ENCODE measurements at regions not wholly inside any gene's neighbourhood (a gene's known extent, or its start where the extent isn't known, plus 50 kb on each side); places are given as distances from the start of the nearest gene placed in this dataset.

DNA sequence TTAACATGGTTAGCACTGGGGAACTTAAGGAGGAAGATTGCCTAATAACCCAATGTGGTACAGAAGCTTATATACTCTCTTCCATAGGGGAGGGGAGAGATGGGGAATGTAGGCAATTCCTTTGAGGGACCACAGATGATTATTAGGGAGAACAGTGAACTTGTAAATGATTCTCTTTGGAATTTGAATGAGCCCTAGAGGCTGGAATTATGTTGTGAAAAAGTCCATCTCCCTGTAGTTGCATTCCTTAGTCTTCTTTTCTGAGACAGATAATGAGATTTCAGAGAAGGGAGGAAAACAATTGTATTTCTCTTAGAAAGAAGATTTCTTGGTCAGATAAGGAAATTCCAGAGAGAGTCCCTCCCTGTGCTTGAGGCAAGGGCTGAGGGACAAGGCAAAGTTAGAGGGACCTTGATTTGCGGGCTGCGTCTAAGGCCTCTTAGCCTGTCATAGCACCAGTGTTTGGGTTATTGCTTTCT is 89.0 kb upstream of the HMCN1 start:
- no peak for DNase-seq

DNA sequence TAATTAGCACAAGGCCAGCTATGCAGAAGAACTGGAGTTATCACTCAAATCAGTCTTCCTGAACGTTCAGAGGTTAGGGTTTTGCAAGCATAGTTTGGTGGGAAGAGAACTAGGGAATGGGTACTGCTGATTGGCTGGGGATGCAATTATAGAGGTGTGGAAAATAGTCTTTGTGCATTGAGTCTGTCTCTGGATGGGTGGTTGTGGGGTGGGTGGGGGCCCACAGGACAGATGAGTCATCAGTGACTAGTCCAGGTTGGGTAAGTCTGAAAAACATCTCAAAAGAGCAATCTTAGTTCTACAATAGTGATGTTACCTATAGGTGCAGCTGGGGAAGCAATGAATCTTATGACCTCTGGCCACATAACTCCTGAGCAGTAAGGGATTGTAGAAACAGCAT is 89.7 kb upstream of the HMCN1 start:
- DNase-seq, result no peak

DNA sequence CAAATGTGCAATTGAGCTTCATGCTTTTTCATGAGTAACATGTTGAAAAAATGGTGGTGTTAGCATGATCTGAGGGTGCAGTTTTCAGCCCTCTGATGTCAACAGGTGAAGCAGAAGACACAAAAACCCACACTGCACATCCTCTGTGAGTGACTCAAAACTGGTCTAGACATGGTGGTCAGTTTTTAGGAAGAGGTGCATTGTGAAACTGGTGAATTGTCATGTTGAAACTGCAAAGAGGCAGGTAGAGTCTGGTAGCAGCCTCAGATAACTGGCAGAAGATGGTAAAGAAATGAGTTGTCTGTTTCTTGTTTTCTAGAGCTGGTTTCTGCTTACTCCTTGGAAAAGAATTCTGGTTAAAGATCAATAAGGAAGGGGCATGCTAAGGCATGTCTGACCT is 97.3 kb upstream of the HMCN1 start:
- no peak for DNase-seq

DNA sequence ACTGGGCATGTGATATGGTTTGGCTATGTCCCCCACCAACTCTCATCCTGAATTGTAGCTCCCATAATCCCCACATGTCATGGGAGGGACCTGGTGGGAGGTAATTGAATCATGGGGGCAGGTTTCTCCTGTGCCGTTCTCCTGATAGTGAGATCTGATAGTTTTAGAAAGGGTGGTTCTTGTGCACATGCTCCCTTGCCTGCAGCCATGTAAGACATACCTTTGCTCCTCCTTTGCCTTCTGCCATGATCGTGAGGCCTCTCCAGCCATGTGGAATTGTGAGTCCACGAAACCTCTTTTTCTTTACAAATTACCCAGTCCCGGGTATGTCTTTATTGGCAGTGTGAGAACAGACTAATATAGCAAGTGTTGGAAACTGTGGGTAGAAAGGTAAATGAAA is 99.5 kb upstream of the HMCN1 start:
- DNase-seq, result no peak

DNA sequence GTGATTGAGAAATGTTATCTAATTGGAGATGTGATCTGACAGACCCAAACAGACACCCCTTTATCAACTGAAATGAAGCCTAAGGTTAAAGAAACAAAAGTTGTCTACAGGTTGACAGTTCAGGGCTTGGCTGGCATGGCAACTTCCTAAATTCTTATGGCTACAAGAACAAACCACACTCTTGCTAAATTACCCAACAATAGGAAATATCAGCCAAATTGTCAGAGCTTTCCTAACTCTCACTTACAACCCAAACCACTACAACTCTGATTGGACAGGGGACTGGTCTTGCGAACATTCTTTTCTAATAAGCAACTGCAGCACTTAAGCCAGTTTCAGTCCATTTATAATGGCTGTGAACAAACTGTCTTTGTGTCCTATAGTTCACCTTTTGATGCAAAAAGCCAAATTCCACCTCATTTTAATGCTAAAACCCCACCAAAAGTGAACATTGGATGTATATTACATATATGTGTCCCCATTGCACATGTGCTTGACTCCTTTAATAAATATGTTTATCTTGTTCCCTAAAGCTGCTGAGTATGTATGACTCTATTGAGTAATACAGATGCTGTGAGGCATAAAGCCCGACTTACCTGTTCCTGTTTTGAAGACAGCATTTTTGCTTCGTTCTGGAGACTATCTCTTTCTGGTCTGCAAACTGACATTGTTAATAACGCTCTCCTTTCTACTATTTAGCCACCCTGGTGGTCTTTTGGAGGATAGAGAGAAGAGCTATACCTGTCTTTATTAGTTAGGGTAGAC is 101.3 kb upstream of the HMCN1 start:
- DNase-seq, result no peak

DNA sequence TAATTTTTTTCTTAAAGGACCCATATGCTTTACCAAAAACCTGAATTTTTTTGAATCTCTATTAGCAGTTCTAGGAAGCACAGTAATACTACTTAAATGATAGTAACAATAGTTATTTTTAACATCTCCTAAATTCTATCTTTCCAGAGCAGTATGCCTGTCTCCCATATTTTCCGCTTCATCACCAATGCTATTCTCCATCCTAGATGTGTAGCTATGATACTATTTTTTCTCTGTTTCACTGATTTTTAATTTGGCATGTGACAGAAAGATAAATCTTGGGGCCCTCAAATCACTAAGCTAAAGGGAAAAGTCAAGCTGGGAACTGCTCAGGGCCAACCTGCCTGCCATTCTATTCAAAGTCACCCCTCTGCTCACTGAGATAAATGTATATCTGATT is 102.3 kb upstream of the HMCN1 start:
- DNase-seq, result no peak

DNA sequence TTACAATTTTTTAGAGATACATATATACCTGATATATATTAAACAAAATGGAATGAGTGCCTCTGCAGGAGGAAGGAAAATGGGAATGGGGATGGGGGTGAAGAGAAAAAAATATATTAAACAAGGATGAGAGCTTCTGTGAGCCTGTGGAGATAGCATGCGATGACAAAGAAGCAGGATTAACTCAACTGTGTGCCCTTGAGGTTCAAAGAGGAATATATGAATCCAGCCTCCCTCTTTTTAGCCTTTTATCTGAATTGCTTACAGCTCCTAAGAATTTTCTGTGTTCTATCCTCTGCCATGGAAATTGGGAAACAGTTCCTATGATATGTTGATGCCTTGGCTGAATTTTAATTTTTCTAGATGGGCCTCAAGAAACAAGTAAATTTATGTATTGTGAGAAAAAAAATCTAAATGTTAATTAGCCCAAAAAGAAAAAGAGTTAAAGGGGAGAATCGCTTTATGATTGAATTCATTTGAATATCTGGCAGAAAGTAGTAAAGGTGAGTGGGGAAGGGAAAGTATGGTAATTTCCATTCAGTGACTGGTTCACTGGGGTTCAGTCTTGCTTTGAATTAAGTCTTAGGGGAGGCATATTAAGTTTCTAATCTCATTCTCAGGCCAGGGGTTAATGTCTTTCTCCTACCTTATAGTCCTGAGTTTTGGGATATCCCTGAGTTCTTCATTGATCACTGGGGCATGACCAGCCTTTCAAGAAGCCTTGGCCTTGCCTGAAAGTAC is 106.3 kb upstream of the HMCN1 start:
- no peak for DNase-seq

DNA sequence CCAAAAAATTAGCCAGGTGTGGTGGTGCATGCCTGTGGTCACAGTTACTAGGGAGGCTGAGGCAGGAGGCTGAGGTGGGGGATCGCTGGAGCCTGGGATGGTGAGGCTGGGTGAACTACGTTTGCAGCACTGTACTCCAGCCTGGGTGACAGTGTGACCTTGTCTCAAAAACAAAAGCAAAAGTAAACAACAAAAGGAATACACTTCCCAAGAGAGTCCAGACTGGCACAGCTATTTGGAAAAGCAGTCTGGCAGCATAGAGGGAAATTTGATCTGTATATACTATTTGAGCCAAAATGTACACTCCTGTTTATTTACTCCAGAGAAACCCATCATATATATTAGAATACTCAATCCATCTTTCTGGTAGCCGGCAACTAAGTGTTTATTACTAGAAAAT is 107.0 kb upstream of the HMCN1 start:
- no peak for DNase-seq

DNA sequence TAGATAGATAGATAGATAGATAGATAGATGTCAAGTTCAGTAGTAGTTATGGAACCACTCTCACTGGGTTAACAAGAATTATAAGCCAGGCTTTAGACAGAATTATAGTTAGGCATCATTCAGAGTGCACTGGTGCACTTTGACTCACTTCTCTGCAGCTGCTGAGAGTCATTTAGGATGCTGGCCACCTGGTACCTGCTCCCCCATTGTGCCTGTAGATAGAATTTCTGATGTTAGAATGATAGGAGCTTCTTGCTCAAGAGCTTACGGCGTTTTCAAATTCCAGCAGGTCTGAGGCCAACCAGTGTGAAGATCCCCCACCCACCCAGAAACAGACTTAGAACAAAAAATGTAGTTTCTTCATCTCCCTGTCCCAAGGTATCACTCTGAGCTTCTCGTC is 107.8 kb upstream of the HMCN1 start:
- no peak for DNase-seq

DNA sequence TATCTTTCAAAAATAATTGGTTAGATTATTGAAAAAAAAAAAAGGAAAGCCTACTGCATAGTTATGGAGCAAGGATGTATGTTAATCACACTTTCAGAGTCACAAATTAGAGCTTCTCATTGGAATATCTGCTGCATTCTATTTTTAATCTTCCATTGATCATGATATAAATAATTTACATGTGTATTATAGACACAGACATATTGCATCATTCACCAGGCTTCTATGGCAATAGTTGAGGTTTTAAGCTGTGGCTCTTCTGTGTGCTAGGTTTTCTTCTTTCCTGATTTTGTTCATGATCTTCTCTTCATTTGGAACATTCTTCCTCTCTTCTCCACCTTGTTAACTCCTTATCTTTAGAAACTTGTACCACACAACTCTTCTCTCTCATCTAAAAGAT is 123.2 kb upstream of the HMCN1 start:
- DNase-seq, result no peak

DNA sequence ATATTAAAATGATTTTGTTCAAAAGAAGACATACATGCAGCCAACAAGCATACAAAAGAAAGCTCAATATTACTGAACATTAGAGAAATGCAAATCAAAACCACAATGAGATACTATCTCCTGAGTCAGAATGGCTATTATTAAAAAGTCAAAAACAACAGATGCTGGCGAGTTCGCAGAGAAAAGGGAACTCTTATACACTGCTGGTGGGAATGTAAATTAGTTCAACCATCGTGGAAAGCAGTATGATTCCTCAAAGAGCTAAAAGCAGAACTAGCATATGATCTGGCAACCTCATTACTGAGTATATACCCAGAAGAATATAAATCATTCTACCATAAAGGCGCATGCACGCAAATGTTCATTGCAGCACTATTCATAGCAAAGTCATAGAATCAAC is 126.0 kb upstream of the HMCN1 start:
- DNase-seq, result no peak

DNA sequence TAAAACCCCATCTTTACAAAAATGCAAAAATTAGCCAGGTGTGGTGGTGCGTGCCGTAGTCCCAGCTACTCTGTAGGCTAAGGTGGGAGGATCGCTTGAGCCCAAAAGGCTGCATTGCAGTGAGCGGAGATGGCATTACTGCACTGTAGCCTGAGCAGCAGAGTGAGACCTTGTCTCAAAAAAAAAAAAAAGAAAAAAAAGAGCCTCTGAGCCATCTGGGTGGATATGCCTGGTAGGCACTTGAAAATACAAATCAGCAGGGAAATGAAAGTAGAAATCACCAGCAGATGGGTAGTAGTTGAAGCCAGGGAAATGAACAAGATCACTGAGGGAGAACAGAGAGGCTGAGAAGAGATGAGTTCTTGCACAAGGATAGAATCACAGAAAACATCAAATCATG is 131.0 kb upstream of the HMCN1 start:
- no peak for DNase-seq

DNA sequence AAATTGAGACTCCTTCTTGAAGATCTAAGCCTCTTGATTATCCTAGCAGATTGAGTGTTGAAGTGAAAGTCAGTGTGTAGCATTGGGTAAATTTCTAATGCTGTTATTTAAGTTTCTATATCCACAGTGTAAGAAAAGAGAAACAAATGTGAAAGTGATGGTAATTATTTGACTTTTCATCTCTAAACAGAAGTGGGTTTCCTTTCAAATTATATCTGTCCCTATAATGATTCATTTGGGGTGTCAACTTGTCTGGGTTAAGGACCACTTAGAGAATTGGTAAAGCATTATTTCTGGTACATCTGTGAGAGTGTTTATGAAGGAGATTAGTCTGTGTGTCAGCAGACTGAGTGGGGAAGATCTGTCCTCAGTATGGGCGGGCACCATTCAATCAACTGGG is 133.0 kb upstream of the HMCN1 start:
- no peak for DNase-seq

DNA sequence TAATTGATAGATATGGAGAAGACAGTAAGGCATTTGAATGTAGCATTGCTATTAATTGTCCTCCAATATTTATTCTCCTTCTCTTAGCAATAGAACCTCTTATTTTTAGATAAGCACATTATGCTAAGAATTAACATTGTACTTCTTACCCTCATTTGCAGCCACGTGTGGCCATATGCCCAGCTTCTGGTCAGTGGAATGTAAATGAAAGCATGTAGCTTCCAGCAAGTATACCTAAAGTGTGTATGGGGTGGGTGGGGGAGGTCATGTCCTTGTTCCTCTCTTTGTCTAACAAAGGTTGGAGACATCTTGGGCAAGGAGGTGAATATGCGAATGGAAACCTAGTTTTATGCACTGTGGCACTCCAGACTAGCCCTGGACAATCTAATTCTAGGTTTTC is 133.6 kb upstream of the HMCN1 start:
- no peak for DNase-seq

DNA sequence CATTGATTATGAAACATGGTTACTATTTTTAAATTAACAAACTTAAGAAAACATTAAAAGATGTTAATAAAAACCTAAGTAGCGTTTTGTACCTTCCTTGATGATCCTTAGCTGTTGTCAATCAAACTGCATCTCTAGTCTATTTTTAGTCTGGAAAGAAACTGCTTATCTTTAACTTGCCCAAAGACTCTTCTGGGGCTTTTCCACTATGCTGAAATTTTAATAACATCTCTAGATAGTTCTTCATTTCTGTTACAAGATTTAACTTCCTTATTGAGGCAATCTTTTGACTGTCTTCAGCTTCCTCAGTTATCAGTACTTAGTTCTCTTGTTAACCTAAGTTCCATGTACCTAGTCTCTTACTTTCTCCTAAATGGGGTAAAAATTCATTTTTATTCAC is 135.9 kb upstream of the HMCN1 start:
- no peak for DNase-seq

DNA sequence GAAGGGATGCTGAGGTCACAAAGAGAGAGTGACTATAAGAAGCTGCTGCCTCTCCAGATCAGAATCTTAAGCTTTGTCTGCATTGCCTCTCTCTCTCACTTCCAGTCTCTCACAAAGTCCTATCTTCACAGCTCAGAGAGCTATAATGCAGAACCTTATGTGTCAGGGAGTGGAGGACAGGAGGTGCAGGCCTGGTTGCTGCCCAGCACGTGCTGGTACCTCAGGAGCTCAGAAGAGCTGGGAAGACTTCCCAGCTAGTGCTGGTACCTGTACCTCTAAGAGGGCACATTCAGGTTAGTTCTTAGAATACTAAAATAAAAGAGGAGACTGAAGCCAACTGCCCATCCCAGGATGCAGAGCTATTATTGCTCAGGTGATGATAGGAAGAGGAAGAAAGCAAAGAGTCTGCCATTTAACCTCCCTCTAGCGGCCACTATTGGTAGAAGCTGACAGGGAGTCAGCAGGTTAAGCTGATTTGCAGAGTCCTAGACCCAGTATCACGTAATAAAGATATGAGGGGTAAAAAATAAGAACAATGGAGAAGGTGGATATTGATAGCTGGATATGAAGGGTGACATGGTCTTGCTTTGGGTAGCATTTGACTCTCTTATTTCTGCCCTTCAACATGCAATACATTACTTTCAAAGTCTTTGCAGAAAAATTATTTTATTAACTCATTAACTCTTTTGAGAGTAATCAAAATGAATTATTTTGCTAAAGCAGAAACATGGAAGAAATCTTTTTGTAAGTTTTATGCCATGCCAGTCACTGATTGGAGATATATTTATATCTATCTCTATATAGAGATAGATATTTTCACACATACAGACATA is 138.1 kb upstream of the HMCN1 start:
- DNase-seq, result no peak

DNA sequence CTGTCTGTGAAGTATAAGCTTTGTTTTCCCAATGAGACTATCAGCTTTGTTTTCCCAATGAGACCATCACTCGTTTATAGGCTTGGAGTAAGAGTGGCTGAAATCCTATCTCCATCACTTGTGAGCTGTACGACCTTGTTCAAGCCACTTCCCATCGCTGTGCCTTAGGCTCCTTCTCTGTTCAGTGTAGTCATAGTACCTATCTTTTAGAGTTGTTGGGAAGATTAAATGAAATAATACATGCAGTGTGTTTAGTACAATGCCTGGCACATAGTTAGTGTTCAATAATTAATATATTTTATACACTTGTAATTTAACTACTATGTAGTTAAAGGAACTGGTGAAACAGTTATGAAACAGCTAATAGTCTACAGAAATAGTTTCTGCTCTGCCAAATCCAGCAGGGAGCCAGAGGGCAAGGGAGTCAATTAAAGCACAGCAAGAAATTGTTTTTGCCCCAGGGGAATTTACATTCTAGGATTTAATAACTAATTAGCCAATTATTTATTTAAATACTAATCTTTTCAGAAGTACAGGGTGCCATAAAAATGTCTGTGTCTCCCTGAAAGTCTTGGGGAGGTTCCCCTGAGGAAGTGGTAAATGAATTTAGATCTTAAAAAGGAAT is 139.3 kb upstream of the HMCN1 start:
- DNase-seq, result no peak

DNA sequence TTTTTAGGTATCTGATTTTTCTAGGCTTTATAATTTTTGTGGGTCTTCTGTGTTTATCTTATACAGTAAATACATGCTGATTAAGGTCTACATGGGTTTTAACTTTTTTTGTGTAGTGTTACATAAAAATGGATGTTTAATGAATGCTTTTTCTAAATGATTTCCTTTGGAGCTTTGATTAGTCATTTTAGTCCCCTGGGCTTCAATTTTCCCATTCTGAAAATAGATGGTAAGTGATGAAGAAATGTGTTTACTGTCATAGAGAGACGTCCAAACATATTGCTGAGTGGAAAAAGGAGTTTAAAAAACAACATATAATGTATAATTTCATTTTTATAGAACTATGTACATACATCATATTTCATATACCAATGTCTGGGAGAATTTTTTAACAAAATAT is 140.9 kb upstream of the HMCN1 start:
- DNase-seq, result no peak

DNA sequence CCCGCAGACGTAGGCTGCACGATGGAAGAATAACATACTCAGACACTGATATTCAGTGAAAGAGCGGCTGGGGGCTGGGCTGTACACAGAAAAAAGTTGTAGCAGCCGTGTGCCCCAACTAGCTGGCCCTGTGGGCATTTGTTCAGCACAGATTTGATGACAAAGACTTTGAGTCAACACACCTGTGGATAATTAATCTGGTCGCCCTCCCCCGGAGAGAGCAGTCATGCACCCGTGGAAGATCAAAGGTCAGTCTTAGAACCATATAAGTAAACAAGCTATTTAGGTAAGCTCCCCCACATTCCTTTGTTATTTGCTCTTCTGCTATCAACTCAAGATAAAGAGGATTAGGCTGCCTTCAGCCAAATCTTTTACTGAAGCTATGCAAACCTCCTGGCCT is 148.4 kb upstream of the HMCN1 start:
- DNase-seq, result no peak

DNA sequence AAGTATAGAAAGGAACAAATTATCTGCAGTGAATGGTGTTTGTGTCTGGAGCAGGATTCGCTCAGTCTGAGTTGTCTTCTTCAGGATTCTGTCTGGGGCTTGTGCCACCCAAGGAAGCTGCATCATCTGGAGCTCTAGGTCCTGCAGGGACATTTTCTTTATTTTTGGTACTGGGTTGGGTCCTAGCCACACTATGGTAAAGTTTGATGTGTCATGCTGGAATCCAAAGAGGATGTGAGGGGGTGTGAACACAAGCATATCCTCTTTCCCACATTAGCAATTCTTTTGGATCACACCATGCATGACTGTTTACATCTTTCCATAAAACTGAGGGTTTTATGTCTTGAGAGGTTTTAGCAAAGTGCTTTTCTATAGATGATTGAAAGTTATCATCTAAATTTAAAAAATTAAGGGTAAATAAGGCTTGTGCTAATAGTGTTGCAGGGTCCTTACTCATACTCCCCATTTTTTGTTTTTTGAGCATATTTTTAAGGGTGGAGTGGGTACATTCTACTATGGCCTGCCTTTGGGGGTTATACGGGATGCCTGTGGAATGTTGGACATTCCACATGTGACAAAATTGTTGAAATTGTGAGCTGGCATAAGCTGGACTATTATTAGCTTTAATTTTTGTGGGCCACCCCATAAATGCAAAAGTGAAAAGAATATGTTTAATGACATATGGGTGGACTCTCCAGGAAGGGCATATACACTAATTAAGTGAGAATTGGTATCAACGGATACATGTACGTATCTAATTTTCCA is 152.0 kb upstream of the HMCN1 start:
- DNase-seq, result no peak

DNA sequence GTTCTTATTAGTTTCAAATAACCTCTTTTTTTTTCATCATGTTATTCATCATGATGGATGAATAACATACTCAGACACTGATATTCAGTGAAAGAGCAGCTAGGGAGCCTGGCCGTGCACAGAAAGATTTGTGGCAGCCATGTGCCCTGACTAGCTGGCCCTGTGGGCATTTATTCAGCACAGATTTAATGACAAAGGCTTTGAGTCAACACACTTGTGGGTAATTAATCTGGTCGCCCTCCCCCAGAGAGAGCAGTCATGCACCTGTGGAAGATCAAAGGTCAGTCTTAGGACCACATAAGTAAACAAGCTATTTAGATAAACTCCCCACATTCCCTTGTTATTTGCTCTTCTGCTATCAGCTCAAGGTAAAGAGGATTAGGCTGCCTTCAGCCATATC is 153.2 kb upstream of the HMCN1 start:
- DNase-seq, result no peak

DNA sequence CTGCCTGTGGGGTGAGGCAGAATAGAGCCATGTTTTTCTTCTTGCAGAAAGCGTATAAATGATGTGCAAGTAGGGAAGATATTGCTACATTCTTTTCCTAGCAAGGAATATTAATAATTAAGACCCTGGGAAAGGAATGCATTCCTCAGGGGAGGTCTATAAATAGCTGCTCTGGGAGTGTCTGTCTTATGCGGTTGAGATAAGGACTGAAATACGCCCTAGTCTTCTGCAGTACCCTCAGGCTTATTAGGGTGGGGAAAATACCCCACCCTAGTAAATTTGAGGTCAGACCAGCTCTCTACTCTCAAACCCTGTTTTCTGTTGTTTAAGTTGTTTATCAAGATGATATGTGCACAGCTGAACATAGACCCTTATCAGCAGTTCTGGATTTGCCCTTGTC is 155.9 kb upstream of the HMCN1 start:
- no peak for DNase-seq

All from NCI-H510A (cell line).